Astrocyte of the spinal cord (primary cell): ENCODE measurements at regions not wholly inside any gene's neighbourhood (a gene's known extent, or its start where the extent isn't known, plus 50 kb on each side); places are given as distances from the start of the nearest gene placed in this dataset.

Source experiments
- DNase-seq: peaks from one replicate; pipeline ENCODE4 v3.0.0; 2011; ENCODE audit warnings: low read depth, low spot score
- H3K4me3 ChIP-seq: 2 replicates; pipeline ENCODE4 v1.5.1; 2011; ENCODE audit warnings: low read depth, mild to moderate bottlenecking, low read length, moderate library complexity
- CTCF ChIP-seq: IDR thresholded peaks from 2 replicates; pipeline ENCODE4 v1.5.1; 2012; ENCODE audit warnings: low read depth, mild to moderate bottlenecking, low read length, inconsistent platforms
- in situ Hi-C: cut with HindIII; loops from 2 replicates; pipeline ENCODE4 v1.10.0; 2017; ENCODE audit warnings: low sequenced_read_pairs

- no peak overlapping the region for H3K4me3 ChIP-seq
- DNase-seq: no peak
- TF ChIP-seq CTCF: no peak
- in situ Hi-C loops: no loop called here
Measured at GRCh38 chr1:71242239-71242638, 161.4 kb upstream of the ZRANB2 start.

GRCh38 chr1:71240656-71241055, 159.8 kb upstream of the ZRANB2 start:
- in situ Hi-C loops: no loop called here

GRCh38 chr1:71236503-71236902, 155.7 kb upstream of the ZRANB2 start:
- TF ChIP-seq CTCF: no peak
- no peak for DNase-seq
- in situ Hi-C loops: no loop called here
- no peak overlapping the region for H3K4me3 ChIP-seq

More at GRCh38 chr1:71240656-71241055, 159.8 kb upstream of the ZRANB2 start:
- TF ChIP-seq CTCF: no peak
- H3K4me3 ChIP-seq: no peak overlapping the region
- no peak for DNase-seq

GRCh38 chr1:71233645-71234044, 152.8 kb upstream of the ZRANB2 start:
- no peak overlapping the region for H3K4me3 ChIP-seq
- DNase-seq: no peak
- in situ Hi-C loops: no loop called here
- TF ChIP-seq CTCF: no peak

- H3K4me3 ChIP-seq: no peak overlapping the region
- in situ Hi-C loops: no loop called here
- TF ChIP-seq CTCF: no peak
- DNase-seq: no peak
Measured at GRCh38 chr1:71232786-71233185, 152.0 kb upstream of the ZRANB2 start.

- DNase-seq: no peak
- in situ Hi-C loops: no loop called here
- no peak overlapping the region for H3K4me3 ChIP-seq
- TF ChIP-seq CTCF: no peak
Measured at GRCh38 chr1:71232166-71232763, 151.4 kb upstream of the ZRANB2 start.

GRCh38 chr1:71231751-71232150, 150.9 kb upstream of the ZRANB2 start:
- H3K4me3 ChIP-seq: no peak overlapping the region
- in situ Hi-C loops: no loop called here
- no peak for TF ChIP-seq CTCF
- no peak for DNase-seq
